Transverse colon (tissue), 4 donors: ENCODE measurements at regions not wholly inside any gene's neighbourhood (a gene's known extent, or its start where the extent isn't known, plus 50 kb on each side); places are given as distances from the start of the nearest gene placed in this dataset.

ENCODE experiments used
- POLR2AphosphoS5 ChIP-seq, 3 donors: sonication (generic); formaldehyde crosslinking; IDR thresholded peaks; one replicate each; pipeline ENCODE4 v1.6.1; 2016; ENCODE audit warnings: antibody characterized with exemption in 3 of 3
- TF ChIP-seq, protein P1 (sequence below), 5 experiments: fragments of 200-600 bp in 3 of 5; fragments of 450-650 bp in 2 of 5; sonication (generic) in 3 of 5; IDR thresholded peaks; 1 replicate in 2 of 5; 2 replicates in 3 of 5; pipeline ENCODE4 v1.5.1; 2016 to 2017; ENCODE audit warnings: antibody characterized with exemption in 5 of 5, inconsistent platforms in 3 of 5, mild to moderate bottlenecking in 2 of 5, moderate library complexity in 1 of 5

DNA sequence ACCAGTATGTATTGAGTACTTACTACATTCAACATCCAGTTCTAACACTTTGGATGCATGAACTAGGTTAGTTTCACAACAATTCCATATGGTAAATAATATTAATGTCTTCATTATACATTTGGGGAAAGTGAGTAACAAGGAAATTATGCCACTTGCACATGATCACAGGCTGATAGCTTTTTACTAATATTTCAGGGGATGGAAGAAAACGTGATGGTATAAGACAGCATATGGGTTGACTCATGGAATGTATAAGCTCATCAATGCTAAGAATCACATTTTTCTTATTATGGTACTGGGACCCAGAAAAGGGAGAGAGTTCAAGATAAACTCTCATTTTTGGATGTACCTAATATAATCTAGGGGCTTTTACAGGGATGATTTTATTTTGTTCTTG is 188.7 kb downstream of the MIAT start:
- TF ChIP-seq, protein P1, sequence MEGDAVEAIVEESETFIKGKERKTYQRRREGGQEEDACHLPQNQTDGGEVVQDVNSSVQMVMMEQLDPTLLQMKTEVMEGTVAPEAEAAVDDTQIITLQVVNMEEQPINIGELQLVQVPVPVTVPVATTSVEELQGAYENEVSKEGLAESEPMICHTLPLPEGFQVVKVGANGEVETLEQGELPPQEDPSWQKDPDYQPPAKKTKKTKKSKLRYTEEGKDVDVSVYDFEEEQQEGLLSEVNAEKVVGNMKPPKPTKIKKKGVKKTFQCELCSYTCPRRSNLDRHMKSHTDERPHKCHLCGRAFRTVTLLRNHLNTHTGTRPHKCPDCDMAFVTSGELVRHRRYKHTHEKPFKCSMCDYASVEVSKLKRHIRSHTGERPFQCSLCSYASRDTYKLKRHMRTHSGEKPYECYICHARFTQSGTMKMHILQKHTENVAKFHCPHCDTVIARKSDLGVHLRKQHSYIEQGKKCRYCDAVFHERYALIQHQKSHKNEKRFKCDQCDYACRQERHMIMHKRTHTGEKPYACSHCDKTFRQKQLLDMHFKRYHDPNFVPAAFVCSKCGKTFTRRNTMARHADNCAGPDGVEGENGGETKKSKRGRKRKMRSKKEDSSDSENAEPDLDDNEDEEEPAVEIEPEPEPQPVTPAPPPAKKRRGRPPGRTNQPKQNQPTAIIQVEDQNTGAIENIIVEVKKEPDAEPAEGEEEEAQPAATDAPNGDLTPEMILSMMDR (IDR thresholded peaks at IDR 0.05), result no peak
- TF ChIP-seq POLR2AphosphoS5 (IDR thresholded peaks at IDR 0.05), result no peak
